Middle frontal gyrus (tissue), 1 donor: ENCODE measurements at regions not wholly inside any gene's neighbourhood (a gene's known extent, or its start where the extent isn't known, plus 50 kb on each side); places are given as distances from the start of the nearest gene placed in this dataset.

Experiments
- DNase-seq: peaks from one replicate; pipeline ENCODE4 v3.0.0-alpha.2; 2015; ENCODE audit warnings: low spot score; ENCODE audit errors: extremely low spot score

- no peak for DNase-seq
Observed at GRCh38 chr3:34237946-34238345, 439.5 kb downstream of the PDCD6IP start.

DNA sequence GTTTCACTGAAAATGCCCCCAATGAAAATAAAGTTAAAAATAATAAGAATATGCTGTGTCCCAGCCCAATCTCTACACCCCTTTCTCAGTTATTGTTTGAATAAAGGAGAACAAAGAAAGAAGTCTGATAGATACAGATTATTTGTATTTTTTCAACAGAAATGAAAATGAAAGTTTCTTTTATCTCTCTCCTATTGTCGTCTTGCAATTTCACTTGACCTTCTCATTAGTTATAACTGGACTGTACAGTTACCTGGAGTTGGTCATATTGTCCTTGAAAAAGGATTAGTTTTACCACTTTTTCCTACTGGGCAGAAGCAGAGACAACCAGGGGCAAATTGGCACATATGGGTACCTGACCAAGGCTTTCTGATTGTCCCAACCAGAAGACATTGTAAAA lies 440.0 kb downstream of the PDCD6IP start:
- DNase-seq: no peak

- no peak for DNase-seq
Observed at GRCh38 chr3:34239287-34239686, 440.9 kb downstream of the PDCD6IP start.

DNA sequence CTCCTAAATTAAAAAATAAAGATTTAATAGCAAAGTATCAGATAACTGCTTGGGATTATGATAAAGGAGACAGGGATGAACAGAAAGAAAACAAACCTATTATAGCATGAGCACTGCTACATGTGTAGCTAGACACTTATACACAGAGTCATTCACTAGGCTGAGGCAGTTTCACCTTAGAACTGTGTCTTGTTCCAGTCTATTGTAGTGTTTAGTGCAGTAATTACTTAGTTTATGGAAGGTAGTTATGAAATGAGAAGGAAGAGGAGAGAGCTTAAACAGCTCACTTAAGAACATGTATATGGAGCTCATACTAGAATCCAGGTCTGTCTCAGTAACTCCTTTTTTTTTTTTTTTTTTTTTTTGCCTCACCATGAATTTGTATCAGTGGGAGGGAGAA lies 441.4 kb downstream of the PDCD6IP start:
- DNase-seq: no peak

- DNase-seq: no peak
Observed at GRCh38 chr3:34247401-34247800, 449.0 kb downstream of the PDCD6IP start.

- DNase-seq: no peak
Observed at GRCh38 chr3:34248352-34248751, 449.9 kb downstream of the PDCD6IP start.

DNA sequence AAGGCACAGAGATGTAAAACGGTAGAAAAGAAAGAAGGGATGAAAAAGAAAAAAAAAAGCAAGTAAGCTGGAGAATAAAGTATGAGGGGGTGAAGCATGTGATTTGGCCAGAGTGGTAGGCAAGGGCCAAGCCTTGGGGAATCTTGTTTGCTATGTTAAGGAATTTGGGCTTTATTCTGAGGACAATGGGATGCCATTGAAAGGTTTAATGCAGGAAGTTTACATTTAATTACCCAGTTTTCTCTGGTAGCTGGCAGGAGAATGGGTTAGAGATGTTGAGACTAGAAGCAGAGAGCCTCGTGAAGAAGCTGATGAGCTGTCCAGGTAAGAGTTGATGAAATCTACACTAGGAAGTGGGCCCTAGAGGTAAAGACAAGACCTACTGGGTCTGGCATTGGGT lies 455.9 kb downstream of the PDCD6IP start:
- DNase-seq: no peak

DNA sequence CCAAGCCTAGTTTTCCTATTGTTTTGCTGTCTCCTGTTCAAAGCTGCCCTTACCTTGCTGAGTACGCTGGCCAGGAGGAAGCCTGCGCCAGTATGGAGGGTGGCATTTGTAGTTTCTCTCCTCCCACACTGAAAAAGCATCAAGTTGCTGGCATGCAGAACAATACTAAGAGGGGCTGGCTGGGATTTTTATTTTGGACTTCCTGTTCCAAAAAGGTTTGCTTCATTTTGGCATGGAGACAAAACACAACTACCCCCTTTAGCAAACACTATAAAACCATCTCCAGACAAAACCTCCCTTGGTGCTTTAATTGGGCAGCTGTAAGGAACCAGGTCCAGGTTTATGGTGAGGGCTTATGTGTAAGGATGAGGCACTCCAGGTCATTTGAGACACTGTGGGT lies 457.6 kb downstream of the PDCD6IP start:
- DNase-seq: peak; percentile 10

DNA sequence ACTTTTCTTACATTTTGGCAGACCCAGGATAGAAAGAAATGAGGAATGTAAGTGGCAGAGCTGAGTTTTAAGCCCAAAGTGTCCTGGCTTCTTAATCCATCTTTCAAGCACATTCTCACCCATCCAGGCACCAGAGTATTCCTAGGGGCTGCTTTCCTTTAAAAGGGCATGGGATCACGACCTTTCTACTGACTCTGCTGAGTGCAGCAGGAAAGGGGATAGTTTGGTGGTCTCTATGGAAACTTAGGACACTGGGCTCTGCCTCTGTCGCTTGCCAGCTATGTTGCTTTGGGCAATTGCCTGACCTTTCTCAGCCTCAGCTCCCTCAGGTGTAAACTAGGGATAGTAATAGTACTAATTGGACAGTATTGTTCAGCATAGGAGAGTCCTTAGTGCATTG lies 458.4 kb downstream of the PDCD6IP start:
- no peak for DNase-seq

DNA sequence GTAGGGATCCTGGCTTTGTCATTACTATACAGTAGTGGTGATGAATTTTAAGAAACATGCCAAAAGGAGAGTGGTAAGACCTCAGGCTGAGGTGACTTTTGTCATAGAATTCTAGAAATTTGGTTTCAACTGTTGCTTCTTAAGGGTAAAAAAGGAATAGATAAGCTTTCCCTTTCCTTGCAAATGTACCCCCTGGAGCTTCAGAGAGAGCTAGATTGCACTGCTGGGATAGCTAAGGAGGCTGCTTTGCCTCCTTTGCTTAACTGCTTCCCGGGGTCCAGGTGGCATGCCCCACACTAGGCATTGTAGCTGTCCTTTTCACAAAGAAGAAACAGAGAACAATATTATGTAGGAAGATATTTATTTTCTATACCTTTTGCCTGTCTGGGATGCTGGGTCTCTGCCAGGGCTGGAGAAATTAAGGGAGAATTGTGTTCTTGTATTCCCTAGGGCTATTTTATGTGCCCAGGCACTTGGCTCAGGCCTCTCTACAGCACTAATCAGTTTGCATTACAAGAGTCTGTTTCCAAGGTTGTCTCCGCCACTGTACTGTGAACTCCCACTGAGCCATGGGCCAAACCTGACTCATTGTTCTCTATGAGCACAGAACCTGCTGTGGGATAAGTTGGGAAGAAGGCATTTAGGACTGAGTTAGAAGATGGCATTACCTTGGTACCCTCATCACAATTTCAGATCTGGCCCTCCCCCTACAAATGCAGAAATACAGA lies 460.0 kb downstream of the PDCD6IP start:
- DNase-seq: no peak

DNA sequence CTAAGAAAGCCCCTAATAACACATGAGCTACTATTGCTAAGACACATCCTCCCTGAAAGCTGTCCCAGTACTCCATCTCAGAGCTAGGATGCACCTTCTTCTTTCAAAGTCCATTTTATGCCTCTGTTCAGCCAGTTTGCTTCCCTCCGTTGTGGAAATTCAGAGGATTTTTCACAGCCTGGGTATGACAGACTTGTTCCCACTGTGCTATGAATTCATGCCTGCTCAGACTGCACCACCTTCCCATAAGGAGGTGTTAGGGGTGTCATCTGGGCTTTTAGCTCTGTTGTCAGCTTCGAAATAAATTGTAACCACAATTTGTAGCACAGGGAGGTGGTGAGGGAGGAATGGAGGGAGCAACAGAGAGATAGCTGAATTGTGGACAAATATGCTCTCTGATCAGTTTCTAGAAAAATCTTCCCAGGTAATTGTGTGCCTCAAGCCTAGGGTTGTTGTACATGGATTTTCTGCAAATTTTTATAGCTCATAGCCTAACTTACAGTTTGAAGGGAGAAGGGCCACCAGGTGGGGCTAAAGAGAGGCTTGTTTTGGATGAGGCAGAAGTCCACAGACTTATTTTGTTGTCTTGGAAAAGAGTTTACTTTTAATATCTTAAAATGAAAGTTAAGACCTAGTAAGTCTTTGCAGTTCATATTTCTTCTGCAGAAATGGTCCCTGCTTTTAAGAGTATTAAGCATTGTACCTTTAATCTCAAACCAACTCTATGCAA lies 462.0 kb downstream of the PDCD6IP start:
- peak; percentile 52 for DNase-seq

GRCh38 chr3:34261001-34261385 lies 462.6 kb downstream of the PDCD6IP start:
- DNase-seq: no peak

DNA sequence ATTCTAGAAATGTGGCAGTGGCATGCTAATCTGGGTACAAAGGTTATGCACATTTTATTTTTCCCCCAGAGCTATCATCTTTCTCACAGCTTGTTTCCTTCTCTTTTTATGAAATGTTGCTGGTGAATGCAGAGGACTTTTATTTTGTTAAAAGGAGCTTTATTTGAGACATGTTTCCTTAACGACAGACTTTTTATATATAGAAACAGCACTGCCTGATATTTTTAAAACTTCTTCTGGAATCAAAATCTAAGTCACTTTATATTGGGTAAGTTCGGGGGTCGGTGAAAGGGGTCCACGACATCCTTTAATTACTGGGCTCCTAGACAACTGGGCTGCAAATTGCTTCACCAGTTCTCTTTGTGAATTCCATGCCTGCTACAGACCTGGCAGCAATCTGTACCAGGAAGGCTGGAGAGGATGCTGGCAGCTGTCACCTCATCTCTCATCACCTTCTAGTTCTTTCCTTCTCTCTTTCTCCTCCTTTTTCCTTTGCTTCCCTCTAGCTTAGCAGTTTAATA lies 464.7 kb downstream of the PDCD6IP start:
- DNase-seq: no peak

DNA sequence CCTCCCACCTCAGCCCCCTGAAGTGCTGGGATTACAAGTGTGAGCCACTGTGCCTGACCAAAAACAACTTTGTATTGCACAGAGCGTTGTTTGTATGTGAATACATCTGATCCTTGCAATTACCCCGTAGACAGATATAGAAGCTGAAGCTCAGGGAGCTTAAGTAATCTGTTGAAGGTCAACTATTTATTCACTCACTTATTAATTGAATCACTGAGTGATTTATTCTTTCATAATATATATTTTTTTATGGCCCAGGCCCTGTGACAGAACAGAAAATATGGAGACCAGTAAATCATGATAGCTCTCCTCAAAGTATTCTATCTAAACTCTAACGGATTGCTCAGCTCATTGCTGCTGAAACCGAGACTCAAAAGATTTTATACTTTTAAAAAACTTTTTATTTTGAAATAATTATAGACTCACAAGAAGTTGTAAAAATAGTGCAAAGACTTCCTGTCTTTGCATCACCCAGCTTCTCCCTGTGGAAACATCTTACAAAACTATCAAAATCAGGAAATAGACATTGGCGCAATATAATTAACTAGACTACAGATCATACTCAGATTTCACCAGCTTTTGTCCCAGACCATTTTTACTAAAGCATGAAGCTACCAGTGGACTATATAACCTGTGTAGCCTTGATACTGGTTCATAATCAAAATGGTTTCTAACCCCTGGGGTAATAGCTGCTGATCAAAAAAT lies 466.1 kb downstream of the PDCD6IP start:
- no peak for DNase-seq

DNA sequence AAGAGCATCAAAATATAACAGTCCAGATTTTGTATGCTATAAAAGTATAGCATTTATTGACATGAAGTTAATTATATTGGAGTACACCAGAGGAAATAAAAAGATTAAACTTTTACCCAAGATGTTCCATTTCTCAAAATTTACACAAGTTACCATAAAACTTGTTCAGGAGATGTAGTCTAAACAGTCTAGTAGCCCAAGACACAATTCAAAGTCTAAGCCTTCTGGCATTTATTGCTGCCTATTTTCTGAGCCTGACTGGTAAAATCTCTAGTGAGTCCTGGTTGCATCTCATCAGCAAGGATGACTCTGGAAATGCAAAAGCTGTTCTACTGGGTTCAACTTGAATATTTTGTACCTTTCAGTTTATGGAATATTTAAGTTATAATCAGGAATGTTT lies 468.7 kb downstream of the PDCD6IP start:
- DNase-seq: no peak

DNA sequence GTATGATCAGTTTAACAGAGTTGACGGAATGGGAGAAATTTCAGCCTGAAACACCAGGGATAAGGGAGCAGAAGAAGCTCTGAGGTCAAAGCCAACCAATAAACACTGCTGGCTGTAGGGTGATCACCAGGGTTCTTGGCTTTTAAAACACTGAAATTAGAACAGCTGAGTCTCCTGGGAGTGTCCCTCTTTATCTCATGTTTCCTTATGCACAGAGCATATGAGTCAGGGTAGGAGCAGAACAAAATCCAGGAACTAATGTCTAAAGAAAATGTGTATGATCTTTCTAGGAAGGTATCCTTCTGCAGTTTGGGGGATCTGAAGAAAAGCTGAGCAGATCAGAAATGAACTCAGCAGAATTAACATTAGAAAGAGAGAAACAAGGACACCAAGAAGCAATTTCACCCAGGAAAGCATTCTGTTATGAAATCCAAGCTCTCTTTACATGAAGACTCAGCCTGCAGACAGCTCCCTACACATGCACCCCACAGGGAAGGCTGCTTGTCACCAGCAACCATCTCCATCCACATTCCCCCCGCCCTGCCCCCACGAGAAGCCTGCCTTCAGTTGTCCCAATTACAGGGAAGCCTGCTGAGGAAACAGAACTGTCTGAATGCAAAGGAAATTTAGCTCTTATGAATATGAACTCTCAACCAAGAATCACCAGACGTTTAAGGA lies 469.7 kb downstream of the PDCD6IP start:
- DNase-seq: no peak

DNA sequence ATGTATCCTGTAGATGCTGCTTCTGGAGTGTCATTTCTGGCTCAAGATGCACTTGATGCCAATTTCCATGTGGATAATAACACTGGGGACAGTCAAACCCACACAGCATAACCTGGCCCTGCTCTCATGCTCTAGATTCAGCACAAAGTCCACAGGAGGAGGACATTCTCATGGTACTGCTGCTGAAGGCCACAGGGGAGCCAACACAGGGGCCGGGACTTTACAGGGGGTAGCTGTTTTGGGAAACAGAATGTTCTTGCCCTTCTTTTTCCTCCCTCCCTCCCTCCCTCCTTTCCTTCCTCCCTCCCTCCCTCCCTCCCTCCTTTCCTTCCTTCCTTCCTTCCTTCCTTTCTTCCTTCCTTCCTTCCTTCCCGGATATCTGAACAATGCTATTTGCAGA lies 477.4 kb downstream of the PDCD6IP start:
- DNase-seq: no peak

DNA sequence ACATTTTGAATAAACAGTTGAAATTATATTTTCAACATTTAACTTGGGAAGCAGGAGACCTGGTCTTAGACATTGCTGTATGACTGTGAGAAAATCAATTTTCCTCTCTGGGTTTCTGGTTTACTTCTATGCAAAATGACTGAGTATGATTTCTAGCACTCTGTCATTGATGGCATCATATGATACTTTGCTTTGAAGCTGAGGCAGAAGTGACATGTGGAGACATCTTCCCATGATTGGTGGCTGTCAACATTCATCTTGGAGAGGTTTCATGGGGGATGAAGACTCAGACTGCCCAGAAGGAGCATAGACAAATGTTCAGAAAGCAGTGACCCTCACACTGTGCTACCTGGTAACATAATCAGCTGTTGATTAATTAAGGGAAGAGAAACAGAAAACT lies 477.9 kb downstream of the PDCD6IP start:
- DNase-seq: no peak

- DNase-seq: no peak
Observed at GRCh38 chr3:34277110-34277509, 478.7 kb downstream of the PDCD6IP start.

GRCh38 chr3:34279901-34280300 lies 481.5 kb downstream of the PDCD6IP start:
- DNase-seq: no peak

DNA sequence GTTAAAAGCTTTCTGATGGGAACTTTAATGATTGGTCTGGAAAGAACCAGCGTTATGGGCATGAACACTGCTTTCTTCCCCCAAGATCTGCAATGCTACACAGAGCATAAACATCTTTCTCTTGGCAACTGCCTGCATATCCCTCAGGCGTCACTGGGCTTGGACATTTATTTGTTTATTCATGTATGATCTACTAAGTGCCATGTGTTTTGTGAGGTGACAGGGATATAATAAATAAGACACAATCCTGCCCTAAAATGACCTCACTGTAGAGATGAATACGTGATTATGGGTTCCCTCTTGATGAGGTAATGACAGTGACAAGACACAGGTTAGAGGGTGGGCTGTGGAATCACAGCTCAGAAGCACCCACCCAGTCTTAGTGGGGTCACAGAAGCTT lies 485.3 kb downstream of the PDCD6IP start:
- no peak for DNase-seq
